B cell (primary cell): ENCODE measurements at regions not wholly inside any gene's neighbourhood (a gene's known extent, or its start where the extent isn't known, plus 50 kb on each side); places are given as distances from the start of the nearest gene placed in this dataset.

Experiments used
- ATAC-seq: fragments of 200-7000 bp; cut with Tn5 transposase; one replicate; pipeline ENCODE4 v1.10.0; 2021; ENCODE audit warnings: low read depth, mild to moderate bottlenecking, moderate number of reproducible peaks, moderate library complexity
- CTCF ChIA-PET: fragments of 350-600 bp; sonication (Branson Sonifier 250); formaldehyde crosslinking; loops from one replicate; lab custom pipeline; 2021; ENCODE audit warnings: antibody characterized with exemption, inconsistent platforms; lab: Charles Lee
- POLR2A ChIA-PET: fragments of 350-600 bp; sonication (Branson Sonifier 250); formaldehyde crosslinking; loops from one replicate; lab custom pipeline; 2021; ENCODE audit warnings: antibody characterized with exemption; lab: Charles Lee
- DNase-seq: peaks from one replicate; pipeline ENCODE4 v3.0.0; 2013
- H2AFZ ChIP-seq: 2 replicates; pipeline ENCODE4 v1.6.1; 2012; ENCODE audit warnings: mild to moderate bottlenecking, low read depth, low read length; ENCODE audit not compliant: insufficient read depth, poor library complexity, severe bottlenecking
- H3K27ac ChIP-seq, 2 donors: 1 replicate in 1 of 2; 2 replicates in 1 of 2; pipeline ENCODE4 v1.5.1; 2012 to 2013; ENCODE audit warnings: low read length in 2 of 2, mild to moderate bottlenecking in 2 of 2, moderate library complexity in 1 of 2
- H3K27me3 ChIP-seq, 4 experiments: fragments of 200-600 bp in 1 of 4; sonication (generic) in 1 of 4; replicated peaks in 1 of 4; 1 replicate in 2 of 4; 2 replicates in 2 of 4; pipeline versions ENCODE4 v1.6.1 to v1.7.0; 2013 to 2016; ENCODE audit warnings: low read length in 3 of 4, mild to moderate bottlenecking in 2 of 4, mixed read lengths in 1 of 4, moderate library complexity in 1 of 4; ENCODE audit not compliant: insufficient read depth in 4 of 4, control insufficient read depth in 3 of 4; ENCODE audit errors: control extremely low read depth in 1 of 4
- H3K36me3 ChIP-seq, 2 experiments: replicated peaks in 1 of 2; 1 replicate in 1 of 2; 2 replicates in 1 of 2; pipeline versions ENCODE4 v1.6.1 to v1.7.1; 2013; ENCODE audit warnings: low read length in 1 of 2; ENCODE audit not compliant: insufficient read depth in 2 of 2, control insufficient read depth in 1 of 2; ENCODE audit errors: control extremely low read depth in 1 of 2, extremely low read depth in 1 of 2
- H3K4me1 ChIP-seq, 2 donors: fragments of 200-600 bp in 1 of 2; sonication (generic) in 1 of 2; 1 replicate in 1 of 2; 2 replicates in 1 of 2; pipeline versions ENCODE4 v1.5.1 to v1.6.1; 2013 to 2017; ENCODE audit warnings: low read length in 2 of 2; ENCODE audit not compliant: control insufficient read depth in 2 of 2, insufficient read depth in 2 of 2
- H3K4me2 ChIP-seq: replicated peaks from 2 replicates; pipeline ENCODE3; 2012; ENCODE audit warnings: mild to moderate bottlenecking, low read depth, low read length; ENCODE audit not compliant: poor library complexity, severe bottlenecking
- H3K4me3 ChIP-seq, 5 experiments: fragments of 200-600 bp in 1 of 5; sonication (generic) in 1 of 5; 1 replicate in 3 of 5; 2 replicates in 2 of 5; pipeline versions ENCODE4 v1.5.1 to v1.7.0; 2011 to 2016; ENCODE audit warnings: low read length in 4 of 5, mild to moderate bottlenecking in 4 of 5, low read depth in 2 of 5, control low read depth in 1 of 5, moderate library complexity in 1 of 5; ENCODE audit not compliant: insufficient read depth in 1 of 5; ENCODE audit errors: control extremely low read depth in 1 of 5, extremely low read depth in 1 of 5
- H3K79me2 ChIP-seq: fragments of 200-600 bp; sonication (generic); one replicate; pipeline ENCODE4 v1.6.0; 2016; ENCODE audit warnings: low read length; ENCODE audit not compliant: control insufficient read depth, insufficient read depth
- H3K9ac ChIP-seq: fragments of 200-600 bp; sonication (generic); 2 replicates; pipeline ENCODE4 v1.6.1; 2017; ENCODE audit warnings: mild to moderate bottlenecking, low read length, moderate library complexity
- H3K9me3 ChIP-seq, 3 donors: one replicate each; pipeline versions ENCODE4 v1.6.1 to v1.7.1; 2013; ENCODE audit warnings: low read length in 2 of 3; ENCODE audit not compliant: control insufficient read depth in 2 of 3, insufficient read depth in 1 of 3; ENCODE audit errors: control extremely low read depth in 1 of 3
- H4K20me1 ChIP-seq: 2 replicates; pipeline ENCODE4 v1.6.0; 2012; ENCODE audit warnings: mild to moderate bottlenecking, low read length; ENCODE audit not compliant: insufficient read depth, control insufficient read depth, poor library complexity, severe bottlenecking
- H3K27ac Mint-ChIP-seq: one replicate; pipeline ENCODE4 v1.8.0; 2021; ENCODE audit warnings: mixed read lengths
- H3K27me3 Mint-ChIP-seq: one replicate; pipeline ENCODE4 v1.8.0; 2021; ENCODE audit warnings: mixed read lengths
- H3K4me1 Mint-ChIP-seq: one replicate; pipeline ENCODE4 v1.8.0; 2021; ENCODE audit warnings: mixed read lengths
- H3K4me3 Mint-ChIP-seq: one replicate; pipeline ENCODE4 v1.8.0; 2021; ENCODE audit warnings: mixed read lengths
- H3K9me3 Mint-ChIP-seq: one replicate; pipeline ENCODE4 v1.8.0; 2022; ENCODE audit warnings: mixed read lengths; ENCODE audit not compliant: insufficient read depth
- CTCF ChIP-seq: fragments of 200-600 bp; IDR thresholded peaks from one replicate; pipeline ENCODE4 v1.8.0; 2022; ENCODE audit warnings: antibody characterized with exemption, mild to moderate bottlenecking
- EZH2 ChIP-seq: IDR thresholded peaks from 2 replicates; pipeline ENCODE4 v1.6.1; 2012; ENCODE audit warnings: borderline replicate concordance, low read depth, mild to moderate bottlenecking, moderate library complexity, low read length; ENCODE audit not compliant: insufficient read depth, poor library complexity, severe bottlenecking
- WGBS: methylation state at CpG from one replicate; pipeline ENCODE4 v1.1.5; 2013; ENCODE audit warnings: missing lambda C conversion rate; ENCODE audit not compliant: insufficient coverage; 5-methylcytosine and 5-hydroxymethylcytosine counted together
- intact Hi-C: fragments of 100-400 bp; cut with micrococcal nuclease; formaldehyde crosslinking; loops from one replicate; pipeline ENCODE4 v1.10.0; 2022

GRCh38 chr16:51875834-51876600, 670.9 kb downstream of the TOX3 start:
- H2AFZ ChIP-seq = no peak overlapping the region
- no peak overlapping the region for H3K27ac ChIP-seq
- POLR2A ChIA-PET = no interaction called here
- H3K9me3 Mint-ChIP-seq = no peaks in the 10 kb centered on the region
- H3K4me2 ChIP-seq = no peak overlapping the region
- no peaks in the 10 kb centered on the region for H3K27me3 Mint-ChIP-seq
- intact Hi-C loops = no loop called here
- 67% methylated on average over 17 of the region's 18 CpGs for WGBS
- no peaks in the 10 kb centered on the region for H3K4me1 ChIP-seq
- CTCF ChIA-PET = no interaction called here
- no peak overlapping the region for H3K4me3 ChIP-seq
- H3K9me3 ChIP-seq = peaks cover 0 to 8% (median 0%) of the 10 kb centered on the region in 3 donors
- no peak for TF ChIP-seq CTCF
- TF ChIP-seq EZH2 = no peak
- no peak overlapping the region for H3K9ac ChIP-seq
- no peaks in the 10 kb centered on the region for H4K20me1 ChIP-seq
- H3K4me1 Mint-ChIP-seq = no peaks in the 10 kb centered on the region
- no peaks in the 10 kb centered on the region for H3K79me2 ChIP-seq
- no peak overlapping the region for H3K4me3 Mint-ChIP-seq
- H3K36me3 ChIP-seq = no peaks in the 10 kb centered on the region
- H3K27ac Mint-ChIP-seq = no peak overlapping the region
- no peaks in the 10 kb centered on the region for H3K27me3 ChIP-seq
- DNase-seq (no peak), ATAC-seq (no peak)

GRCh38 chr16:51872524-51872923, 674.4 kb downstream of the TOX3 start:
- no peak overlapping the region for H3K4me3 Mint-ChIP-seq
- ChIA-PET CTCF (no interaction called here), POLR2A (no interaction called here)
- H3K27ac Mint-ChIP-seq = no peak overlapping the region
- no peaks in the 10 kb centered on the region for H3K27me3 Mint-ChIP-seq
- no peak overlapping the region for H3K4me2 ChIP-seq
- no peak overlapping the region for H3K4me3 ChIP-seq
- H3K27me3 ChIP-seq = no peaks in the 10 kb centered on the region
- H3K9ac ChIP-seq = no peak overlapping the region
- no peaks in the 10 kb centered on the region for H3K4me1 Mint-ChIP-seq
- peaks cover 0 to 12% (median 0%) of the 10 kb centered on the region in 3 donors for H3K9me3 ChIP-seq
- H3K27ac ChIP-seq = no peak overlapping the region
- H3K9me3 Mint-ChIP-seq = no peaks in the 10 kb centered on the region
- no peak for DNase-seq
- no peaks in the 10 kb centered on the region for H3K79me2 ChIP-seq
- ATAC-seq = no peak
- H3K4me1 ChIP-seq = no peaks in the 10 kb centered on the region
- no peak for TF ChIP-seq EZH2
- no peak for TF ChIP-seq CTCF
- H3K36me3 ChIP-seq = no peaks in the 10 kb centered on the region
- H4K20me1 ChIP-seq = no peaks in the 10 kb centered on the region
- intact Hi-C loops = no loop called here
- H2AFZ ChIP-seq = no peak overlapping the region
